ENCODE measurements at regions not wholly inside any gene's neighbourhood (a gene's known extent, or its start where the extent isn't known, plus 50 kb on each side); places are given as distances from the start of the nearest gene placed in this dataset.

GRCh38 chr13:26824581-26824980 lies 64.0 kb upstream of the GPR12 start:
- TF ChIP-seq POLR2A (IDR thresholded peaks at IDR 0.05; ENCODE audit: low read depth, low read length) (no peak), TAF1 (IDR thresholded peaks at IDR 0.05; ENCODE audit: low read depth, low read length) (no peak), POLR2AphosphoS5 (IDR thresholded peaks at IDR 0.05; ENCODE audit: low read depth, low read length) (no peak)
